NCI-H1694 (cell line): ENCODE measurements at regions not wholly inside any gene's neighbourhood (a gene's known extent, or its start where the extent isn't known, plus 50 kb on each side); places are given as distances from the start of the nearest gene placed in this dataset.
"Not testable (repeated sequence)": the region's sequence is repeated elsewhere in the genome, so short reads cannot be mapped to it uniquely, and the experiment has no call there.

Source experiments
- DNase-seq: peaks from one replicate; lab custom pipeline; 2025; lab: John Stamatoyannopoulos, UW

DNA sequence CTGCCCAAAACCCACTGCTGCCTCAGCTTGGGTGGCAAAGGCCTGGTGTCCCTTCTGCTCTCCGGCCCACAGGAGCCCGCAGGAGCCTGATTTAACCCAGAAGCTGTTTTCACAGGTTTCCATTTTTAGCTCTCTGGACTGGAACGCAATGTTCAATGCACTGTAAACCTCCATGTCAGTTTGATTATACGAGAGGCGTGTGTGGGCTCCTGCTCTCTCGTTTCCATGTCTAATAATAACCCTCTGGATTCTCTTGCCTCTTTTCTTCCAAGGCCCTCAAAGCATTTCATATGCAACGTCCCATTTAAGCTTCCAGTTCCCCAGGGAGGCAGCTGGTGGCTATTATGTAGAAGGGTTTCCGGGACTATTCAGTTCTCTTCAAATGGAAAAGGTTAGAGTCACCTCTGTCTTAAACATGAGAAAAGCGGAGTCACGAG lies 161.1 kb downstream of the SUDS3 start:
- no peak for DNase-seq

GRCh38 chr12:118541071-118541470 lies 164.7 kb downstream of the SUDS3 start:
- DNase-seq = no peak

- no peak for DNase-seq
Observed at GRCh38 chr12:118541934-118542333, 165.6 kb downstream of the SUDS3 start.

DNA sequence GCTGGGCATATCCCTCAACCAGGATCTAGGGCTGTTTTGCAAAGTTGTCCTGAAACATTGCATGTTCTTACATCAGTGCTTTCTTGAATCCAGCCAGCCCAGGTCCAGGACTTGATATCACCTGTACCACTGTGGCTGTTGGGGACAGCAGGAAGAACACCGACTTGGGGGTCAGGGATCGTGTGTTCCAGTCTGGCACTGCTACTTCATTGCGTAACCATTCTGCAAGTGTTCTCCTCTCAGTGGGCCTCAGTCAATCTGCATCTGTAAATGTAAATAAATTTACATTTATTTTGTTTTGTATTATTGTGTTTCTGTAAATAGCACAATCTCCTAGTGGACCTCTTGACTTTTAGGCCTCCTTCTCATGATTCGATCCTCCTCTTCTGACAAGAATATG lies 167.3 kb downstream of the SUDS3 start:
- DNase-seq = no peak

GRCh38 chr12:118544569-118544968 lies 168.2 kb downstream of the SUDS3 start:
- no peak for DNase-seq

DNA sequence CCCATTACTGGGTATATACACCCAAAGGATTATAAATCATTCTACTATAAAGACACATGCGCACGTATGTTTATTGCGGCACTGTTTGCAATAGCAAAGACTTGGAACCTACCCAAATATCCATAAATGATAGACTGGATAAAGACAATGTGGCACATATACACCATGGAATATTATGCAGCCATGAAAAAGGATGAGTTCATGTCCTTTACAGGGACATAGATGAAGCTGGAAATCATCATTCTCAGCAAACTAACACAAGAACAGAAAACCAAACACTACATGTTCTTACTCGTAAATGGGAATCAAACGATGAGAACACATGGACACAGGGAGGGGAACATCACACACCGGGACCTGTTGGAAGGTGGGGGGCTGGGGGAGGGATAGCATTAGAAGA lies 171.3 kb downstream of the SUDS3 start:
- DNase-seq = not testable (repeated sequence)

GRCh38 chr12:118548887-118549509 lies 172.6 kb downstream of the SUDS3 start:
- DNase-seq = no peak

- no peak for DNase-seq
Observed at GRCh38 chr12:118549510-118549980, 173.2 kb downstream of the SUDS3 start.

GRCh38 chr12:118553856-118554504 lies 177.6 kb downstream of the SUDS3 start:
- DNase-seq = no peak

- DNase-seq = no peak
Observed at GRCh38 chr12:118558941-118559340, 182.6 kb downstream of the SUDS3 start.

- DNase-seq = no peak
Observed at GRCh38 chr12:118560733-118561132, 184.4 kb downstream of the SUDS3 start.

DNA sequence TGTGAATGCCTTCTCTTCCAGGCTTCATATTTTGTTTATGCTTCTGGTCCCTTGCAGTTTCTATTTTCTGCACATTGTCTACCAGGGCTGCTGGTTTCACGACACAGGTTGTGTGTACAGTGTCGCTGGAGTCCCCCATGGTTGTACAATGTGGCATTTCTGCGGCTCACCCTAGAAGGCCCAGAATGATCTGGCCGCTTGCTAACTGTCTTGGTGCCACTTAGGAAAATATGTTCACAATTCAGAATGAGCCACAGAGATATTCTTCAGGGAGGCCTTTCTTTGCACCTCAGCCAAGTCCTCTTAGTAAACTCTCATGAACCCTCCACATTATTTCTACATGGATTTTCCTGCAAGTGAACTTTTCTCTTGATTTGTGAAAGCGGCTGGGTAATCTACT lies 195.4 kb downstream of the SUDS3 start:
- no peak for DNase-seq

GRCh38 chr12:118574288-118574687 lies 197.9 kb downstream of the SUDS3 start:
- no peak for DNase-seq

- DNase-seq = no peak
Observed at GRCh38 chr12:118575730-118576129, 199.4 kb downstream of the SUDS3 start.

DNA sequence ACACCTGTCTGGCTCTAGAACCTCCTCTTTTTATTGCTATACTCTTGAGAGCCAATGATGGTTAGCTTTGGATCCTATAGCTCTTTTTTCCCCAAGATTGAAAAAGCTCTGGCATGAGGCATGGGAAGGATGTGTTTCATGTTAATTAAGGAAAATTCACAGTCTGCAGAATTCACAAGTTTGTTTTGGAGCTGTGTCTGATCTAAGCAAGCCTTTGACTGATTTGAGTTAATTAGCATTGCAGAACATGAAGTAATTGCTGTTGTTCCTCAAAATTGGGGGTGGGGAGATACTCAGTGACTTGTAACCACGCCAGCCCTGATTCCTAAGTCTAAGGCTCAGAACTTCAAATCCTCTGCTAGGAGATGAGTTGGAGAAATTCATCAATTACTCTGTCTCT lies 205.0 kb downstream of the SUDS3 start:
- no peak for DNase-seq

DNA sequence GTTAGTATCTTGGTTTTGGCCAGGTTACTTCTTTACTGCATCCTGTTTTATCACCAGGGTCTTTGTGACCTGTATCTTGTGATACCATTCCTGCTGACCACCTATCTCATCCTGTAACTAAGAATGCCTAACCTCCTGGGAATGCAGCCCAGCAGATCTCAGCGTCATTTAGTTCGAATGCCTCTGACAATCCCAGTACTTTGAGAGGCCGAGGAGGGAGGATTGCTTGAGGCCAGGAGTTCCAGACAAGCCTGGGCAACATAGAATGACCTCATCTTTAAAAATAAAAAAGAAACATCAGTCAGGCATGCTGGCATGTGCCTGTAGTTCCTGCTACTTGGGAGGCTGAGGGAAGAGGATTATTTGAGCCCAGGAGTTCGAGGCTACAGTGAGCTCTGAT lies 206.5 kb downstream of the SUDS3 start:
- no peak for DNase-seq

GRCh38 chr12:118586433-118586832 lies 210.1 kb downstream of the SUDS3 start:
- DNase-seq = no peak

- DNase-seq = no peak
Observed at GRCh38 chr12:118589162-118589561, 212.8 kb downstream of the SUDS3 start.

DNA sequence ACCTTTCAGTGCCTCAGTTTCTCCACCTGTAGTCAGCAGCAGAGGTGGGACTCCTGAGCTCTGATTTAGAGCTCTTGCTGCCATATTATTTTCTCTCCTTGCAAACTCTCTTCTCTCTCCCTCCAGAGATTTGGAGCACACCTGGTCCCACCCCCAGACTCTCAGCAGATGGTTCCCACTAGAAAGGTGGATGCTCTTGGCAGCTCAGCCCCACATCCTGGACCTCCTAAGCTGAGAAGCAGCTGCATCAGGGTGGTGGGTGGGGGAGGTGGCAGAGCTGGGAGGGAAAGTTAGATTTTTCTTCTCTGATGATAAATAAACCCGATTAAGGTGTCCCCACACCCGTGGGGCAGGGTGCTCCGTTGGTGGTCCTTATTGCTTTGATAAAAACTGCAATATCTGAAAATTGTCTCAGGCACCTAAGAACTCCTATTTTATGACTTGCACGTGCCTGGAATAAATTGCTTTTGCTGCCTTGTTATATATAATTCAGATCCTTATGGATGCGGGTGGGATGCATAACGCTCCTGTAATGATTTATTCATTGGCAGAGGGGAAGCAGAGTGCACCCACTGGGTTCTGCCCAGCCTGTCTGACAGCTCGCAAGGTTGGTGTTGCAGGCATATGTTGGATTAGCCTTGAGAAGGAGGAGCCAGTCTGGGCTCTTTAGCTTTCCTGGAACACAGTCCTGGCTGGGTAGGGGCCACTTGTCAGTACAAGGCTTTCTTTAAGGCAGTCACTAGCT lies 214.2 kb downstream of the SUDS3 start:
- no peak for DNase-seq

DNA sequence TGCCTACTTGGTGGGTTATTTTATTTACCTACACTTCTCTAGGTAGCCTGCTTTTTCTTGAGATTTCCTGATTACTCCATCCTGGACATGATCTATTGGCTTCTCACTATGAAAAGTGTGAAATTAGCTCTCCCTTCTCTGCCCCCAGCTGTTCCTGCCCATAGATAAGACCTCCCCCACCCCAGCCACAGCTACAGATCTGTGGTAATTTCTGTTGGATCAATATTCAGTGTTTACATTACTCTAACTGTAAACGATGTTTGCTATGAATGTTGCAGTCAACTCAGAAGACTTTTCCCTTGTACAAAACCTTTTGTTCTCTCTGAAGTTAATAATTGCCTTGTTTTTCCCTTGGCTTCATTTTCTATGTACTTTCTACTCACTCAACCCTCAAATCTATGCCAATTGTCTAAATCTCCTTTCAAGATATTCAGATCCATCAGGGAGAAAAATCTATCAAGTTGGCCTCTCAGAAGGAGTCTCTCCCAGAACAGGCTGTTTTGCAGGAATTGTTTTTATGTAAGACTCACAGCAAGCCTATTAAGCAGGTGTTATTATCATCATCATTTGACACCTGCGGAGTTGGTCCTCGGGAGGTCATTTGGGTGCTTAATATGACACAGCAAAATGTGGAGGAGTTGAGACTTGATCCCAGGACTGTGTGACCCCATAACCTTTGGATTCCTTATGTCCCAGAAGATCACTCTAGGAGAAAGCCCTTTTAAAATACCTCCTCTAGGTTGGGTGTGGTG lies 227.4 kb downstream of the SUDS3 start:
- no peak for DNase-seq

- DNase-seq = no peak
Observed at GRCh38 chr12:118606690-118607089, 230.3 kb downstream of the SUDS3 start.

DNA sequence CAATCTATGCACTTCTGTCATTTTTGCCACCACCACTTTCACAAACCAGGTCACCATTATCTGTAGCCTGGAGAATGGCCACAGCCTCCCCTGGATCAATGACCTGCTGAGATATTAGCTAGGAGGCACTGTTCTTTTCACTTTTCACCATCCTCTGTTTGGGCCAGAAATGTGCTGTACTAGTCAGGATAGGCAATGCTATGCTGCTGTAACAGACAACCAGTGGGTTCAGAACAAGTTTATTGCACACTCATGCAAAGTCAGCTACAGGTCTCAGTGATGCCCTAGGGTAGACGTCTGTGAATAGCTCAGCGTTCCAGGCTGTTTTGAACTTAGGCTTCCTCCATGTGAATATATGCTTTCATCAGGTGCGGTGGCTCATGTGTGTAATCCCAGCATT lies 231.5 kb downstream of the SUDS3 start:
- DNase-seq = no peak
